ENCODE measurements at regions not wholly inside any gene's neighbourhood (a gene's known extent, or its start where the extent isn't known, plus 50 kb on each side); places are given as distances from the start of the nearest gene placed in this dataset.

DNA sequence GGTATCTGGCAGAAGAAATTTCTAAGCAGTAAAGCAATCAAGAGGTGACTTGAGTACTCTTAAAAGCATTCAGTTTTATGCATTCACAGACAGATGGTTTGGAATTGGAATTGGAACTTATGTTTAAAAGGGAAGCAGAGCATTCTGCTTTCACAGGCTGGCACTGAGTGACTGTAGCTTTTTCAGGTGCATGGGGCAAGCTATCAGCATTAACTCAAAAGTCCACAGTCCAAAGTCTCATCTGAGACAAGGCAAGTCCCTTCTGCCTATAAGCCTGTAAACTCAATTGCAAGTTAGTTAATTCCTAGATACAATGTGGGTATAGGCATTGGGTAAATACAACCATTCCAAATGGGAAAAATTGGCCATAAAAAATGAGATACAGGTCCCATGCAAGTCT lies 1620.3 kb downstream of the MRPL39 start:
- TF ChIP-seq, protein P1, sequence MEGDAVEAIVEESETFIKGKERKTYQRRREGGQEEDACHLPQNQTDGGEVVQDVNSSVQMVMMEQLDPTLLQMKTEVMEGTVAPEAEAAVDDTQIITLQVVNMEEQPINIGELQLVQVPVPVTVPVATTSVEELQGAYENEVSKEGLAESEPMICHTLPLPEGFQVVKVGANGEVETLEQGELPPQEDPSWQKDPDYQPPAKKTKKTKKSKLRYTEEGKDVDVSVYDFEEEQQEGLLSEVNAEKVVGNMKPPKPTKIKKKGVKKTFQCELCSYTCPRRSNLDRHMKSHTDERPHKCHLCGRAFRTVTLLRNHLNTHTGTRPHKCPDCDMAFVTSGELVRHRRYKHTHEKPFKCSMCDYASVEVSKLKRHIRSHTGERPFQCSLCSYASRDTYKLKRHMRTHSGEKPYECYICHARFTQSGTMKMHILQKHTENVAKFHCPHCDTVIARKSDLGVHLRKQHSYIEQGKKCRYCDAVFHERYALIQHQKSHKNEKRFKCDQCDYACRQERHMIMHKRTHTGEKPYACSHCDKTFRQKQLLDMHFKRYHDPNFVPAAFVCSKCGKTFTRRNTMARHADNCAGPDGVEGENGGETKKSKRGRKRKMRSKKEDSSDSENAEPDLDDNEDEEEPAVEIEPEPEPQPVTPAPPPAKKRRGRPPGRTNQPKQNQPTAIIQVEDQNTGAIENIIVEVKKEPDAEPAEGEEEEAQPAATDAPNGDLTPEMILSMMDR (IDR thresholded peaks at IDR 0.05), result no peak
- TF ChIP-seq POLR2A (IDR thresholded peaks at IDR 0.05), result no peak
